ENCODE measurements at regions not wholly inside any gene's neighbourhood (a gene's known extent, or its start where the extent isn't known, plus 50 kb on each side); places are given as distances from the start of the nearest gene placed in this dataset.

DNA sequence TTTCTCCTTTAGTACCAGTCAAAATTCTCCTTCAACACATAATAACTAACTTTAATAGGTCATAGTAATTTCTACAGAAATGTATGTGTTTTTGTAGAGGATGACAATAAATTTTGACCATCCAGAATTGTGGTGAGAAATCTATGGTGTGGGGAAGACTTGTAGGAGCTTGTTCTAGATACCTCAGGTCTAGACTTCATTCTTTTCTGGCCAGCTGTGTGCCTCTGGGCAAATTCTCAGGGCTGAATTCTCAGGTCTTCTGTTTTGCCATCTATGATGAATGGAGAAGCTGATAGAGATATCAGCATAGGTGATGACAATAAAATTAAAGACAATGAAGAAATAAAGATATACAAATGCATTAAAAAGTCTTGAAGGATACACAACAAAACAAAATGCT is 298.6 kb upstream of the MEF2C start:
- TF ChIP-seq, protein P1, sequence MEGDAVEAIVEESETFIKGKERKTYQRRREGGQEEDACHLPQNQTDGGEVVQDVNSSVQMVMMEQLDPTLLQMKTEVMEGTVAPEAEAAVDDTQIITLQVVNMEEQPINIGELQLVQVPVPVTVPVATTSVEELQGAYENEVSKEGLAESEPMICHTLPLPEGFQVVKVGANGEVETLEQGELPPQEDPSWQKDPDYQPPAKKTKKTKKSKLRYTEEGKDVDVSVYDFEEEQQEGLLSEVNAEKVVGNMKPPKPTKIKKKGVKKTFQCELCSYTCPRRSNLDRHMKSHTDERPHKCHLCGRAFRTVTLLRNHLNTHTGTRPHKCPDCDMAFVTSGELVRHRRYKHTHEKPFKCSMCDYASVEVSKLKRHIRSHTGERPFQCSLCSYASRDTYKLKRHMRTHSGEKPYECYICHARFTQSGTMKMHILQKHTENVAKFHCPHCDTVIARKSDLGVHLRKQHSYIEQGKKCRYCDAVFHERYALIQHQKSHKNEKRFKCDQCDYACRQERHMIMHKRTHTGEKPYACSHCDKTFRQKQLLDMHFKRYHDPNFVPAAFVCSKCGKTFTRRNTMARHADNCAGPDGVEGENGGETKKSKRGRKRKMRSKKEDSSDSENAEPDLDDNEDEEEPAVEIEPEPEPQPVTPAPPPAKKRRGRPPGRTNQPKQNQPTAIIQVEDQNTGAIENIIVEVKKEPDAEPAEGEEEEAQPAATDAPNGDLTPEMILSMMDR (IDR thresholded peaks at IDR 0.05), result no peak
- TF ChIP-seq EP300 (IDR thresholded peaks at IDR 0.05) (no peak), POLR2A (IDR thresholded peaks at IDR 0.05) (no peak), POLR2AphosphoS5 (IDR thresholded peaks at IDR 0.05) (no peak)

All from stomach (tissue), 4 donors.